HCT116 (cell line): ENCODE measurements at regions not wholly inside any gene's neighbourhood (a gene's known extent, or its start where the extent isn't known, plus 50 kb on each side); places are given as distances from the start of the nearest gene placed in this dataset.

Source experiments
- ATAC-seq: fragments of 200-7000 bp; cut with Tn5 transposase; 2 replicates; pipeline ENCODE4 v1.9.1; 2020; ENCODE audit warnings: mild to moderate bottlenecking, moderate library complexity
- BruUV-seq: library from RNA; stranded (reverse); fragments of 400-500 nt; replicated peaks from 2 replicates; lab custom pipeline; 2021; lab: Mats Ljungman, UMichigan
- CTCF ChIA-PET: fragments of 300-600 bp; sonication (Branson Sonifier 250); formaldehyde crosslinking; loops from one replicate; lab custom pipeline; 2021; ENCODE audit warnings: antibody characterized with exemption; lab: Charles Lee
- POLR2A ChIA-PET: fragments of 300-600, 350-600 bp; sonication (Branson Sonifier 250); formaldehyde crosslinking; loops from one replicate; lab custom pipeline; 2021; ENCODE audit warnings: antibody characterized with exemption; lab: Charles Lee
- RAD21 ChIA-PET, 2 experiments: fragments of 300-600 bp; sonication (Branson Sonifier 250); formaldehyde crosslinking; loops; one replicate each; lab custom pipeline; 2023; ENCODE audit warnings: low total read pairs in 2 of 2; ENCODE audit not compliant: uncharacterized antibody in 2 of 2, unreplicated experiment in 2 of 2, low non-redundant PET in 1 of 2; lab: Charles Lee
- DNase-seq: peaks from one replicate; pipeline ENCODE4 v3.0.0-alpha.2; 2010; ENCODE audit warnings: low read depth, low spot score
- H2AFZ ChIP-seq: fragments of 200-600 bp; shearing (Covaris generic), sonication (generic); 2 replicates; pipeline ENCODE4 v1.6.1; 2017; ENCODE audit warnings: low read depth, mixed run types, mixed read lengths, antibody characterized with exemption, low read length; ENCODE audit not compliant: poor library complexity, severe bottlenecking
- H3K27ac ChIP-seq: 2 replicates; pipeline ENCODE4 v1.5.1; 2012; ENCODE audit warnings: low read depth, low read length
- H3K27me3 ChIP-seq: fragments of 200-600 bp; sonication (generic); 2 replicates; pipeline ENCODE4 v1.6.1; 2016; ENCODE audit warnings: mixed run types, low read length, mixed read lengths; ENCODE audit not compliant: insufficient read depth
- H3K36me3 ChIP-seq, 2 experiments: fragments of 200-500 bp in 1 of 2; fragments of 200-600 bp in 1 of 2; sonication (Bioruptor generic) in 1 of 2; sonication (generic) in 1 of 2; 2 replicates each; pipeline versions ENCODE4 v1.5.1 to v1.6.1; 2014 to 2016; ENCODE audit warnings: low read length in 2 of 2, inconsistent platforms in 1 of 2, mixed read lengths in 1 of 2, mixed run types in 1 of 2; ENCODE audit not compliant: insufficient read depth in 2 of 2, control insufficient read depth in 1 of 2
- H3K4me1 ChIP-seq, 2 experiments: fragments of 200-600 bp in 1 of 2; sonication (generic) in 1 of 2; 2 replicates each; pipeline versions ENCODE4 v1.5.1 to v1.6.1; 2012 to 2017; ENCODE audit warnings: low read length in 2 of 2, inconsistent platforms in 1 of 2, mild to moderate bottlenecking in 1 of 2, mixed read lengths in 1 of 2, mixed run types in 1 of 2, moderate library complexity in 1 of 2; ENCODE audit not compliant: insufficient read depth in 2 of 2, control insufficient read depth in 1 of 2
- H3K4me2 ChIP-seq: fragments of 200-600 bp; sonication (generic); 2 replicates; pipeline ENCODE4 v1.6.1; 2017; ENCODE audit warnings: mixed run types, low read length, mixed read lengths
- H3K4me3 ChIP-seq, 2 experiments: fragments of 200-600 bp in 1 of 2; sonication (generic) in 1 of 2; replicated peaks in 1 of 2; 2 replicates each; pipeline ENCODE4 v1.5.1; 2011 to 2016; ENCODE audit warnings: low read length in 2 of 2, control low read depth in 1 of 2, low read depth in 1 of 2, mild to moderate bottlenecking in 1 of 2, mixed read lengths in 1 of 2, mixed run types in 1 of 2
- H3K79me2 ChIP-seq: fragments of 200-600 bp; sonication (generic); 2 replicates; pipeline ENCODE4 v1.6.1; 2017; ENCODE audit warnings: mild to moderate bottlenecking, mixed run types, low read length, moderate library complexity, mixed read lengths; ENCODE audit not compliant: insufficient read depth
- H3K9ac ChIP-seq: fragments of 200-600 bp; sonication (generic); 2 replicates; pipeline ENCODE4 v1.6.1; 2016; ENCODE audit warnings: low read length, mixed read lengths
- H3K9me2 ChIP-seq: fragments of 200-600 bp; sonication (generic), shearing (Covaris generic); 2 replicates; pipeline ENCODE4 v1.6.1; 2017; ENCODE audit warnings: mixed run types, mild to moderate bottlenecking, moderate library complexity; ENCODE audit not compliant: insufficient read depth
- H3K9me3 ChIP-seq, 2 experiments: fragments of 200-500 bp in 1 of 2; fragments of 200-600 bp in 1 of 2; sonication (Bioruptor generic) in 1 of 2; sonication (generic) in 1 of 2; 2 replicates each; pipeline ENCODE4 v1.6.1; 2014 to 2017; ENCODE audit warnings: low read length in 2 of 2, mixed read lengths in 2 of 2, inconsistent platforms in 1 of 2, low read depth in 1 of 2, mild to moderate bottlenecking in 1 of 2, mixed run types in 1 of 2, moderate library complexity in 1 of 2; ENCODE audit not compliant: control insufficient read depth in 1 of 2, insufficient read depth in 1 of 2
- H4K20me1 ChIP-seq: fragments of 200-600 bp; sonication (generic), shearing (Covaris generic); 2 replicates; pipeline ENCODE4 v1.6.1; 2017; ENCODE audit warnings: mixed run types, mild to moderate bottlenecking, moderate library complexity; ENCODE audit not compliant: insufficient read depth
- ATF3 ChIP-seq: IDR thresholded peaks from 2 replicates; pipeline ENCODE4 v1.6.1; 2012
- CBX3 ChIP-seq: IDR thresholded peaks from 2 replicates; pipeline ENCODE4 v1.6.1; 2012; ENCODE audit warnings: low read depth
- CEBPB ChIP-seq: IDR thresholded peaks from 2 replicates; pipeline ENCODE4 v1.6.1; 2012; ENCODE audit warnings: low read depth
- EGR1 ChIP-seq: IDR thresholded peaks from 2 replicates; pipeline ENCODE4 v1.6.1; 2012; ENCODE audit warnings: low read depth
- ELF1 ChIP-seq: IDR thresholded peaks from 2 replicates; pipeline ENCODE4 v1.6.1; 2012; ENCODE audit warnings: low read depth, borderline replicate concordance
- EZH2 ChIP-seq: fragments of 200-600 bp; sonication (generic); IDR thresholded peaks from 2 replicates; pipeline ENCODE4 v1.6.1; 2017; ENCODE audit warnings: antibody characterized with exemption, mixed run types
- JUND ChIP-seq: IDR thresholded peaks from 2 replicates; pipeline ENCODE4 v1.6.1; 2012
- MAX ChIP-seq: IDR thresholded peaks from 2 replicates; pipeline ENCODE4 v1.6.1; 2012
- POLR2A ChIP-seq: IDR thresholded peaks from 2 replicates; pipeline ENCODE4 v1.7.0; 2011; ENCODE audit warnings: borderline replicate concordance; ENCODE audit not compliant: insufficient read depth, insufficient read length; ENCODE audit errors: extremely low read depth
- POLR2AphosphoS5 ChIP-seq: IDR thresholded peaks from 2 replicates; pipeline ENCODE4 v1.6.1; 2011; ENCODE audit warnings: mild to moderate bottlenecking, low read depth, low read length, moderate library complexity
- RAD21 ChIP-seq: IDR thresholded peaks from 2 replicates; pipeline ENCODE4 v1.6.1; 2012; ENCODE audit warnings: low read depth, mild to moderate bottlenecking
- SP1 ChIP-seq: IDR thresholded peaks from 2 replicates; pipeline ENCODE4 v1.6.1; 2012; ENCODE audit warnings: low read depth
- intact Hi-C: fragments of 100-400 bp; cut with micrococcal nuclease; formaldehyde crosslinking; loops from 2 replicates; pipeline ENCODE4 v1.10.0; 2022
- TF ChIP-seq, protein P1 (sequence below): IDR thresholded peaks from 2 replicates; pipeline ENCODE4 v1.6.1; 2012; ENCODE audit warnings: low read depth

DNA sequence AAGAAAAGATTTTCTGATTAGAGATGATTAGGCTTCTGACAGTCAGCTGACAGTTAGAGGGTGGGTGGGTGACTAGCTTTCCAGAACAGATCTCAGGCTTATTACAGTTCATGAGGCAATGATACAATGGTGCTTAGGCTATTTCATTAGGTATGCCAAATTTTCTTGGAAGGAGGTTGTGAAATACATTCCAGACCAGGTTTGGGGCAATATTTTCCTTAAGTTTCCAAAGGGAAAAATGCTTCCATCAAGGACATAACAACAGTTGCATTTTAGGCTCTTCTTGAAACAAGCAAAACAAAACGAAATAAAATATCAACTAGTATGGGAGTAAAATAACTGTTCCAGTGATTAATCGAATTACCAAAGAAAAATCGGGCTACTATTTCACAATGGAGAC is 59.3 kb upstream of the CNTN1 start:
- no peak for DNase-seq
- CTCF ChIA-PET = no interaction called here
- intact Hi-C loops = no loop called here
- Histone ChIP-seq H3K4me2 (no peak overlapping the region), H2AFZ (no peak overlapping the region), H4K20me1 (no peaks in the 10 kb centered on the region), H3K9ac (no peak overlapping the region), H3K79me2 (no peaks in the 10 kb centered on the region), H3K4me1 (no peaks in the 10 kb centered on the region), H3K27me3 (no peaks in the 10 kb centered on the region), H3K27ac (no peak overlapping the region), H3K36me3 (no peaks in the 10 kb centered on the region), H3K4me3 (no peak overlapping the region), H3K9me2 (no peaks in the 10 kb centered on the region), H3K9me3 (no peaks in the 10 kb centered on the region)
- POLR2A ChIA-PET = no interaction called here
- RAD21 ChIA-PET = no interaction called here
- BruUV-seq = no TSS peak
- no peak for ATAC-seq
- no peak for TF ChIP-seq SP1
- TF ChIP-seq MAX = no peak
- TF ChIP-seq ELF1 = no peak
- TF ChIP-seq, protein P1, sequence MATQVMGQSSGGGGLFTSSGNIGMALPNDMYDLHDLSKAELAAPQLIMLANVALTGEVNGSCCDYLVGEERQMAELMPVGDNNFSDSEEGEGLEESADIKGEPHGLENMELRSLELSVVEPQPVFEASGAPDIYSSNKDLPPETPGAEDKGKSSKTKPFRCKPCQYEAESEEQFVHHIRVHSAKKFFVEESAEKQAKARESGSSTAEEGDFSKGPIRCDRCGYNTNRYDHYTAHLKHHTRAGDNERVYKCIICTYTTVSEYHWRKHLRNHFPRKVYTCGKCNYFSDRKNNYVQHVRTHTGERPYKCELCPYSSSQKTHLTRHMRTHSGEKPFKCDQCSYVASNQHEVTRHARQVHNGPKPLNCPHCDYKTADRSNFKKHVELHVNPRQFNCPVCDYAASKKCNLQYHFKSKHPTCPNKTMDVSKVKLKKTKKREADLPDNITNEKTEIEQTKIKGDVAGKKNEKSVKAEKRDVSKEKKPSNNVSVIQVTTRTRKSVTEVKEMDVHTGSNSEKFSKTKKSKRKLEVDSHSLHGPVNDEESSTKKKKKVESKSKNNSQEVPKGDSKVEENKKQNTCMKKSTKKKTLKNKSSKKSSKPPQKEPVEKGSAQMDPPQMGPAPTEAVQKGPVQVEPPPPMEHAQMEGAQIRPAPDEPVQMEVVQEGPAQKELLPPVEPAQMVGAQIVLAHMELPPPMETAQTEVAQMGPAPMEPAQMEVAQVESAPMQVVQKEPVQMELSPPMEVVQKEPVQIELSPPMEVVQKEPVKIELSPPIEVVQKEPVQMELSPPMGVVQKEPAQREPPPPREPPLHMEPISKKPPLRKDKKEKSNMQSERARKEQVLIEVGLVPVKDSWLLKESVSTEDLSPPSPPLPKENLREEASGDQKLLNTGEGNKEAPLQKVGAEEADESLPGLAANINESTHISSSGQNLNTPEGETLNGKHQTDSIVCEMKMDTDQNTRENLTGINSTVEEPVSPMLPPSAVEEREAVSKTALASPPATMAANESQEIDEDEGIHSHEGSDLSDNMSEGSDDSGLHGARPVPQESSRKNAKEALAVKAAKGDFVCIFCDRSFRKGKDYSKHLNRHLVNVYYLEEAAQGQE = no peak

DNA sequence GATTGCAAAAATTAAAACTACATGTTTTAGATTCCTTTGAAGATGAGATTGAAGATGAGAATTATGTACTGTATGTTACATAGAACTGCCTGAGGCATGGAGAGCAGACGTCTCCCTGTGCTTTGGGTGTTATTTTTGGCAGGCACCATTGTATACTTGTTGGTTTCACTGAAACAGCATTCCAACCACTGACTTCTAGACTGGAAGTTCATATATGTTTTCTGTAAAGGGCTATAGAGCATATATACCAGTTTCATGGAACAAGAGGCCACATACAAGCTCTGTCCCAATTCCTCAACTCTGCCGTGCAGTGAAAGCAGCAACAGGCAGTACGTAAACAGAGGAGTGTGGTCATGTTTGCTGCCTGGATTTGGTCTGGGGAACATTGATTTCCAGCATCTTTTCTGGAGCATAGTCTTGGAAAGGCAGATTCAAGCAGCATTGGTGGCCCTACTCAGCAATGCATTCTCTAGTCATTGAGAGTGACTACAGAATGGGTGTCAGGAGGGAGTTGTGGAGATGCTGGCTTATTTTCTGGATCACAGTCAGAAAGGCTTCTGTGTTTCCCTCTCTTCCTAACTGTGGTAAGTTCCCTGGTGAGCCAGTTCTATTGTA is 57.6 kb upstream of the CNTN1 start:
- no peaks in the 10 kb centered on the region for H3K4me1 ChIP-seq
- BruUV-seq = no TSS peak
- H3K9ac ChIP-seq = no peak overlapping the region
- ChIA-PET POLR2A (no interaction called here), RAD21 (no interaction called here), CTCF (no interaction called here)
- ATAC-seq (no peak), DNase-seq (no peak)
- H3K9me3 ChIP-seq = no peaks in the 10 kb centered on the region
- intact Hi-C loops = no loop called here
- H3K4me2 ChIP-seq = no peak overlapping the region
- no peaks in the 10 kb centered on the region for H3K9me2 ChIP-seq
- no peaks in the 10 kb centered on the region for H3K27me3 ChIP-seq
- H2AFZ ChIP-seq = no peak overlapping the region
- no peaks in the 10 kb centered on the region for H4K20me1 ChIP-seq
- no peaks in the 10 kb centered on the region for H3K36me3 ChIP-seq
- no peaks in the 10 kb centered on the region for H3K79me2 ChIP-seq
- no peak overlapping the region for H3K27ac ChIP-seq
- no peak overlapping the region for H3K4me3 ChIP-seq
- no peak for TF ChIP-seq POLR2AphosphoS5
- no peak for TF ChIP-seq CBX3
- no peak for TF ChIP-seq CEBPB
- TF ChIP-seq ATF3 = no peak
- TF ChIP-seq RAD21 = no peak
- TF ChIP-seq EZH2 = no peak
- no peak for TF ChIP-seq JUND
- TF ChIP-seq, protein P1 = no peak
- TF ChIP-seq EGR1 = no peak
- TF ChIP-seq ELF1 = no peak
- no peak for TF ChIP-seq POLR2A
